ENCODE measurements at regions not wholly inside any gene's neighbourhood (a gene's known extent, or its start where the extent isn't known, plus 50 kb on each side); places are given as distances from the start of the nearest gene placed in this dataset.
A peak's percentile ranks its signal among the peaks of the same experiment; 100 is the strongest.

GRCh38 chr9:682633-683508 is 158.6 kb upstream of the DMRT1 start:
- H3K4me3 ChIP-seq, result no peak overlapping the region
- H3K4me1 ChIP-seq (replicated peaks), result 0 out of 2 replicates have a peak, but pooled peaks cover 2% of the 10 kb centered on the region

GRCh38 chr9:683509-684021 is 157.9 kb upstream of the DMRT1 start:
- no peaks in the 10 kb centered on the region for H3K4me1 ChIP-seq (replicated peaks)
- no peak for DNase-seq (ENCODE audit: low read depth in 1 of 2, low spot score in 2 of 2)
- H3K27ac ChIP-seq, result no peak overlapping the region
- H3K4me3 ChIP-seq, result no peak overlapping the region
- H3K9me3 ChIP-seq (replicated peaks), result no peaks in the 10 kb centered on the region
- no peaks in the 10 kb centered on the region for H3K27me3 ChIP-seq (replicated peaks)
- H3K36me3 ChIP-seq, result no peaks in the 10 kb centered on the region

More at GRCh38 chr9:682633-683508, 158.6 kb upstream of the DMRT1 start:
- Histone ChIP-seq H3K27ac (no peak overlapping the region), H3K27me3 (replicated peaks) (no peaks in the 10 kb centered on the region), H3K36me3 (no peaks in the 10 kb centered on the region), H3K9me3 (replicated peaks) (no peaks in the 10 kb centered on the region)
- no peak for DNase-seq (ENCODE audit: low read depth in 1 of 2, low spot score in 2 of 2)

- Histone ChIP-seq H3K36me3 (no peaks in the 10 kb centered on the region), H3K4me3 (no peak overlapping the region), H3K9me3 (replicated peaks) (no peaks in the 10 kb centered on the region), H3K4me1 (replicated peaks) (no peaks in the 10 kb centered on the region), H3K27ac (no peak overlapping the region), H3K27me3 (replicated peaks) (no peaks in the 10 kb centered on the region)
- DNase-seq (ENCODE audit: low read depth in 1 of 2, low spot score in 2 of 2), result no peak
Observed at GRCh38 chr9:684054-684890, 157.2 kb upstream of the DMRT1 start.

- Histone ChIP-seq H3K27me3 (replicated peaks) (no peaks in the 10 kb centered on the region), H3K4me3 (no peak overlapping the region), H3K27ac (no peak overlapping the region), H3K4me1 (replicated peaks) (no peaks in the 10 kb centered on the region), H3K36me3 (no peaks in the 10 kb centered on the region), H3K9me3 (replicated peaks) (no peaks in the 10 kb centered on the region)
- no peak for DNase-seq (ENCODE audit: low read depth in 1 of 2, low spot score in 2 of 2)
Observed at GRCh38 chr9:684941-685340, 156.6 kb upstream of the DMRT1 start.

GRCh38 chr9:686321-686813 is 155.1 kb upstream of the DMRT1 start:
- Histone ChIP-seq H3K4me1 (replicated peaks) (no peaks in the 10 kb centered on the region), H3K4me3 (no peak overlapping the region), H3K27ac (no peak overlapping the region), H3K27me3 (replicated peaks) (no peaks in the 10 kb centered on the region), H3K36me3 (no peaks in the 10 kb centered on the region), H3K9me3 (replicated peaks) (no peaks in the 10 kb centered on the region)
- DNase-seq (ENCODE audit: low read depth in 1 of 2, low spot score in 2 of 2), result no peak

- Histone ChIP-seq H3K27ac (no peak overlapping the region), H3K27me3 (replicated peaks) (no peaks in the 10 kb centered on the region), H3K9me3 (replicated peaks) (no peaks in the 10 kb centered on the region), H3K4me1 (replicated peaks) (peaks cover 4% of the 10 kb centered on the region; the same call in 1 of the 2 replicates), H3K36me3 (no peaks in the 10 kb centered on the region), H3K4me3 (no peak overlapping the region)
- DNase-seq (ENCODE audit: low read depth in 1 of 2, low spot score in 2 of 2), result no peak
Observed at GRCh38 chr9:687034-687785, 154.3 kb upstream of the DMRT1 start.

- H3K27ac ChIP-seq, result no peak overlapping the region
- no peak overlapping the region for H3K4me3 ChIP-seq
- no peak for DNase-seq (ENCODE audit: low read depth in 1 of 2, low spot score in 2 of 2)
- no peaks in the 10 kb centered on the region for H3K9me3 ChIP-seq (replicated peaks)
- H3K27me3 ChIP-seq (replicated peaks), result no peaks in the 10 kb centered on the region
- H3K36me3 ChIP-seq, result no peaks in the 10 kb centered on the region
- H3K4me1 ChIP-seq (replicated peaks), result peaks cover 9% of the 10 kb centered on the region
Observed at GRCh38 chr9:687994-688393, 153.5 kb upstream of the DMRT1 start.

GRCh38 chr9:690517-691111 is 150.9 kb upstream of the DMRT1 start:
- peaks cover 35% of the 10 kb centered on the region for H3K4me1 ChIP-seq (replicated peaks)
- no peaks in the 10 kb centered on the region for H3K27me3 ChIP-seq (replicated peaks)
- H3K9me3 ChIP-seq (replicated peaks), result no peaks in the 10 kb centered on the region
- DNase-seq (ENCODE audit: low read depth in 1 of 2, low spot score in 2 of 2), result no peak
- no peak overlapping the region for H3K4me3 ChIP-seq
- H3K36me3 ChIP-seq, result no peaks in the 10 kb centered on the region
- no peak overlapping the region for H3K27ac ChIP-seq

GRCh38 chr9:691825-692400 is 149.6 kb upstream of the DMRT1 start:
- no peak for DNase-seq (ENCODE audit: low read depth in 1 of 2, low spot score in 2 of 2)
- peaks cover 47% of the 10 kb centered on the region for H3K4me1 ChIP-seq (replicated peaks)
- H3K9me3 ChIP-seq (replicated peaks), result no peaks in the 10 kb centered on the region
- no peak overlapping the region; the same call in 1 of the 2 replicates for H3K27ac ChIP-seq
- no peak overlapping the region for H3K4me3 ChIP-seq
- H3K27me3 ChIP-seq (replicated peaks), result no peaks in the 10 kb centered on the region
- H3K36me3 ChIP-seq, result no peaks in the 10 kb centered on the region

GRCh38 chr9:692636-693129 is 148.8 kb upstream of the DMRT1 start:
- Histone ChIP-seq H3K27ac (peak overlapping the region; percentile 93), H3K9me3 (replicated peaks) (no peaks in the 10 kb centered on the region), H3K4me3 (no peak overlapping the region), H3K36me3 (no peaks in the 10 kb centered on the region), H3K4me1 (replicated peaks) (peaks cover 53% of the 10 kb centered on the region), H3K27me3 (replicated peaks) (no peaks in the 10 kb centered on the region)
- DNase-seq (ENCODE audit: low read depth in 1 of 2, low spot score in 2 of 2), result no peak

GRCh38 chr9:693201-694091 is 148.1 kb upstream of the DMRT1 start:
- no peaks in the 10 kb centered on the region for H3K36me3 ChIP-seq
- peak overlapping the region; percentile 18 for H3K4me3 ChIP-seq
- no peaks in the 10 kb centered on the region for H3K9me3 ChIP-seq (replicated peaks)
- H3K27ac ChIP-seq, result peak overlapping the region; percentile 93
- peak; percentile 57 to 67 for DNase-seq (ENCODE audit: low read depth in 1 of 2, low spot score in 2 of 2)
- peaks cover 61% of the 10 kb centered on the region for H3K4me1 ChIP-seq (replicated peaks)
- H3K27me3 ChIP-seq (replicated peaks), result no peaks in the 10 kb centered on the region

- DNase-seq (ENCODE audit: low read depth in 1 of 2, low spot score in 2 of 2), result no peak
- Histone ChIP-seq H3K27ac (peak overlapping the region; percentile 93), H3K9me3 (replicated peaks) (no peaks in the 10 kb centered on the region), H3K4me1 (replicated peaks) (peaks cover 63% of the 10 kb centered on the region), H3K27me3 (replicated peaks) (no peaks in the 10 kb centered on the region), H3K36me3 (no peaks in the 10 kb centered on the region), H3K4me3 (peak overlapping the region; percentile 18)
Observed at GRCh38 chr9:694092-694402, 147.4 kb upstream of the DMRT1 start.
